H1 (cell line): ENCODE measurements at regions not wholly inside any gene's neighbourhood (a gene's known extent, or its start where the extent isn't known, plus 50 kb on each side); places are given as distances from the start of the nearest gene placed in this dataset.

Experiments used
- EP300 ChIP-seq, 2 experiments: IDR thresholded peaks; 1 replicate in 1 of 2; 2 replicates in 1 of 2; pipeline ENCODE4 v1.6.1; 2011 to 2012; ENCODE audit warnings: low read depth in 2 of 2, low read length in 2 of 2, mild to moderate bottlenecking in 2 of 2, borderline replicate concordance in 1 of 2, inconsistent platforms in 1 of 2, moderate library complexity in 1 of 2
- MAFK ChIP-seq: IDR thresholded peaks from 2 replicates; pipeline ENCODE4 v1.6.1; 2012; ENCODE audit warnings: low read depth, mild to moderate bottlenecking, improper control_type of control experiment, low read length

GRCh38 chr4:177229331-177229730 is 80.3 kb upstream of the NEIL3 start:
- no peak for TF ChIP-seq EP300 (IDR thresholded peaks at IDR 0.05; ENCODE audit: borderline replicate concordance in 1 of 2, low read depth in 2 of 2, low read length in 2 of 2)
- TF ChIP-seq MAFK, result no peak
